HG02610 (cell line): ENCODE measurements at regions not wholly inside any gene's neighbourhood (a gene's known extent, or its start where the extent isn't known, plus 50 kb on each side); places are given as distances from the start of the nearest gene placed in this dataset.

Experiments used
- ATAC-seq: cut with Tn5 transposase; IDR thresholded peaks from one replicate; pipeline ENCODE4 v1.9.1; 2021; ENCODE audit warnings: mild to moderate bottlenecking, moderate library complexity; ENCODE audit not compliant: unreplicated experiment

GRCh38 chr10:83233691-83234090 is 905.6 kb upstream of the GHITM start:
- ATAC-seq: no peak

GRCh38 chr10:83248106-83248631 is 891.1 kb upstream of the GHITM start:
- no peak for ATAC-seq

DNA sequence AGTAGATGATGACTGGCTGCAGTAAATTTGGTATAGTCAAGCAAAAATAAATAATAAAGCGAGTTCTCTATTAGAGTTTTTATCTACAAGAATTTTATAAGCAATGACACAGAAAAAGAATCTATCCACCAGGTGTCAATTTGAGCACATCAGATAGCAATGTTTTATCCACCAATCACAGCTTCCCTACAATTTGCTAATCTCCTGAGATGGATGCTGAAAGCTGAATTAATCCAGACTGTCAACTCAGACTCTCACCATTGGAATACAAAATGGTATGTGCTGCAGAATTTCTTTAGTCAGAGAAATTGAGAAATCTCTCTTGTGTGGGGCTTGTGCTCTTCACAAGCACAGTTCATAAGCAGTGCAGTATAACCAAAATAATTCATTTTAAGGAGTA is 888.9 kb upstream of the GHITM start:
- ATAC-seq: no peak

DNA sequence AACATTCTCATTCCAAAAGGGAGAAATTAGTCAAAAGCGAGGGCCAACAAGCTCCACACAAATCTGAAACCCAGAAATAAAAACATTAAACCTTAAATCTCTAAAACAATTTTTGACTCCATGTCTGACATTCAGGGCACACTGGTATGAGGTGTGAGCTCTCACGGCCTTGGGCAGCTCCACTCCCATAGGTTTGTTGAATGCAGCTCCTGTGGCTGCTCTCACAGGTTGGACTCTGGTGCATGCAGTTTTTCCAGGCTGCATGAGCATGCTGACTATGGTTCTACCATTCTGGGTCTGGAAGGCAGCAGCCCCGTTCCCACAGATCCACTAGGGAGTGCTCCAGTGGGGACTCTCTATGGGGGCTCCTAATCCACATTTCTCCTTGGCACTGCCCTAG is 887.1 kb upstream of the GHITM start:
- no peak for ATAC-seq

GRCh38 chr10:83252596-83252995 is 886.7 kb upstream of the GHITM start:
- no peak for ATAC-seq

DNA sequence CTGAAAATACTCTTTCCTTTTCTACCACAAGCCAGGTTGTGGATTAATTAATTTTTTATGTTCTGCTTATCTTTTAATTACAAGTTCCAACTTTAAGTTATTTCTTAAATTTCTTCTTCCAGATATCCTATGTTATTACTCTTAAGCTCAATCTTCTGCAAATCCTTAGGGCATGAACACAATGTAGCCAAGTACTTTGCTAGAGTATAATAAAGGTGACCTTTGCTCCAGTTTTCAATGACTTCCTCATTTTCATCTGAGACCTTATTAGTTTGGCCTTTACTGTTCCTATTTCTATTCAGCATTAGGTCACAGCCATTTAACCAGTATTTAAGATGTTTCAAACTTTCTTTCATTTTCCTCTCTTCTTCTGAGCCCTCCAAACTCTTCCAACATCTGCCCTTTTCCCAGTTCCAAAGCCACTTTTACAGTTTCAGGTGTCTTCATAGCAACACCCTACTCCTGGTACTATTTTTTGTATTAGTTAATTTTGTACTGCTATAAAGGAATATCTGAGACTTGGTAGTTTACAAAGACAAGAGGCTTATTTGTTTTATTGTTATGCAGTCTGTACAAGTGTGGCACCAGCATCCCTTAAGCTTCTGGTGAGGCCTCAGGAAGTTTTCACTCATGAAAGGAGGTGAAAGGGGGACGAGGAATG is 886.2 kb upstream of the GHITM start:
- no peak for ATAC-seq

DNA sequence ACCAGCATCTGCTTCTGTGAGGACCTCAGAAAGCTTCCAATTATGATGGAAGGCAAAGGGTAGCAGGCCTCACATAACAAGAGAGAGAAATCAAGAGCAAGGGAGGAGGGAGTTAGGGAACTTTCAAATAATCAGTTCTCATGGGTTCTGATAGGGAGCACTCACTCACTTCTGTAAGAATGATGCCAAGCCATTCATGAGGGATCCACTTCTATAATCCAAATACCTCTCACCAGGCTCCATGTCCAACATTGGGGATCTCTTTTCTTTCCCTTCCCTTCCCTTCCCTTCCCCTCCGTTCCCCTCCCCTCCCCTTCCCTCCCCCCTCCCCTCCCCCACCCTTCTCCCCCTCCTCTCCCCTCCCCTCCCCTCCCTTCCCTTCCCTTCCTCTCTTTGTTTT is 884.6 kb upstream of the GHITM start:
- no peak for ATAC-seq

DNA sequence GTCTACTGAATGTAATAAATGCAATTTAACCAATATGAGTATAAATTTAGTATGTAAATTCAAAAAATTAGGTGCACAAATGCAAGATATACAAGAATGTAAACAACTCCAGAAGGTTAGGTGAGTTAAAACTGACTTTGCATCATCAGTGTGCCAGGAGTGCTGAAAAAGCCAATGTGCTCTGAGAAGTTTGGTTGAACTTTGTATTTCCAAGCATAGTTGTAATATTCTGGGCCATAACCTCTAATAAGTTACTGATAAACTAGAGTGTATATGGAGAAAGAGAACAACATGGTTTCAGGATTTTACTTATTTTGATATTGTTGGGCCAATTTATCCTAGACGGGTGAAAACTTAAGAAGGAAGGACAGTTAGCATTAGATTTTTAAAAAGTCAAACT is 876.9 kb upstream of the GHITM start:
- ATAC-seq: no peak

DNA sequence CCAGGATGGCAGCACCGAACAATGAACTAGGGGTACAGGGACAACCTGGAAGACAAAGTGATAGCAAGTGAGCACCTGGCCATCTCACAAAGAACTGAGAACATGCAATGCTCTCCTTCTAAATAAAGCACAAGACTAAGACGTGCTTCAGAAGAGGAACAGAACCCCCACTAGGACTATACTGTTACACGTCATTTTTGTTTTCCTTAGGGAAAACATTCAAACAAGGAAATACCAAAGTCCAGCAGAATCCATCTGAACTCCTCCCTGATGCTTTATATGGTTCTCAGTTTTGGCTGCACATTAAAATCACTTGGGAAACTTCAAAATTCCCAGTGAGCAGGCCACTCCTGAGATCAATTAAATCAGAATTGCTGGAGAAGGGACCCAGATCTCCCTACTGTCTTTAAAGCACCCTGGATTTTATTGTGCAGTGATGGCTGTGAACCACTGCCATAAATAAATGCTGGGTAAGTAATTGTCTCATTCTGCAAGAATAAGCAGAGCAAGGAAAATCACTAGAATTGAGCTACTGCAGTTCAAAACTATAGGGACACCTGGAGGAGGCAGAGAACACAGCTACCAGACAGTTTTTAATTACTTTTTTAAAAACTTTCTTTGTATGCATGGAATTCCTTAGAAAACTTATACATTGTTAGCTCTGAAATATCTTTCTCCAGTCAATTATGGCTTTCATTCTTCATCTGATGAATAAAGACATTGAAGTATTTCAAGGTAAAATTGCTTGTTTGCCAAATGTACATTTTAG is 866.5 kb upstream of the GHITM start:
- ATAC-seq: no peak

DNA sequence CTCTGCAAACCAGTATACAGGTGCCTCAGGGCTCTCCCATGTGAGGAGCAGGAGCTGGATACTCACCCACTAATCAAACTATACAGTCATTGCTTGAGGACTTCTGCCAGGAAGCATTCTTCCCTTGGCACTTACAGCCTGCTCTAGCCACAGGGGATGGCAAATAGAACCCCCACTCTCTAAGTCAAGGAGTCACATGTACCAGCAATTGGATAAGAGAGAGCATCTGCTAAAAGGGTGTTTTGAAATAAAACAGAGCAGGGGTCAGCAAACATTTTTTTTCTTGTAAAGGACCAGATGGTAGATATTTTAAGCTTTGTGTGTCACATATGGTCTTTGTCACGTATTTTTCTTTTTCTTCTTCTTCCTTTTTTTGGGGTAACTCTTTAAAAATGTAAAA is 865.2 kb upstream of the GHITM start:
- ATAC-seq: no peak

DNA sequence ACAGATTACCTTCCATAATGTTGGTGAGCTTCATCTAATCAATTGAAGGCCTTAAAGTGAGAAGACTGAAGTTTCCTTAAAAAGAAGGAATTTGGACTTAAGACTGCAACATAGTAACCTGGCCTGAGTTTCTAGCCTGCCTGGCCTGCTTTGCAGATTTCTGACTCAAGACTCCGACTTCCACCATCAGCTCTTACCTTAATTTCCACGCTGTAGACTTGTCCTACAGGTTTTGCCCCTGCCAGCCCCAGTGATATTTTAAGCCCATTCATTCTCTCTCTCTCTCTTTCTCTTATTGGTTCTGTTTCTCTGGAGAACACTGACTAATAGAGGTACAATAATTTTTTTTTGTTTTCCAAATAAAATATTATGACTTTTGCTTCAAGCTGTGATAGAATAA is 862.3 kb upstream of the GHITM start:
- ATAC-seq: no peak

- ATAC-seq: no peak
Observed at GRCh38 chr10:83283151-83283550, 856.2 kb upstream of the GHITM start.

GRCh38 chr10:83287374-83287773 is 851.9 kb upstream of the GHITM start:
- ATAC-seq: no peak

- no peak for ATAC-seq
Observed at GRCh38 chr10:83289373-83289772, 849.9 kb upstream of the GHITM start.

DNA sequence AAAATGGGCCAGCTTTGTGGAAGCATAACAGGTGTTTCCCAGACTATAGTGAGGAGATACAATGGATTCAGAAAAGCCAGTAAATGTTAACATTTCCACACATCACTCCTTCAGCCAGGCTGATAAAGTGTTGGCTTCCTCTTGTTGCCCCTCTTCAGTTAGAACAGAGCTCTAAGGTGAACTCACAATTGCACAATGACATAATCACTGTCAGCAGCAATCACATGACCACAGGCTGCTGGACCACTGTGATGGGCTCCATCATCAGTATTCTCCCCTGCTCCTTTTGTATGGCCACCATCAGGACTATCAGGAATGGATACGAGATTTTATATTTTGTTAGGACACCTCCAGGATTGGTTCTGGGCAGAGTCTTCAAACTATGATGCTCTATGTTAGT is 849.4 kb upstream of the GHITM start:
- no peak for ATAC-seq

DNA sequence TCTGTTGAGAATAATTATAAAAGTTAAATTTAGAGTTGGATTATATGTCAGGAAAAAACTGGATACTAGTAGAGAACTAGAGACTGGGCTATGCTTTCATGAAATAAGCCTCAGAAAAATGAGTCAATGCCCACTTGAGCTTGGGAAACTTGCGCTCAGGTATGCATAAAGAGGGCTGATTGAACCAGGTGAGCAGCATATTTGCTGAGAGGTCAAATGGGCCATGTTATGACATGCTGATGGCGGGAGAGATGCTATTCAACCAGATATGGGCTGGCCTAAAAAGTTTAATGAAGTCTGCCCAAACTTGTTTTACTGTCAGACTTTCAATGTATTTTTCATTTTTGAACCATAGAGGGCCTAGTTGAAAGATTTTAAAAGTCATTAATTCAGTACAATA is 837.6 kb upstream of the GHITM start:
- no peak for ATAC-seq

- ATAC-seq: no peak
Observed at GRCh38 chr10:83302623-83303022, 836.7 kb upstream of the GHITM start.

DNA sequence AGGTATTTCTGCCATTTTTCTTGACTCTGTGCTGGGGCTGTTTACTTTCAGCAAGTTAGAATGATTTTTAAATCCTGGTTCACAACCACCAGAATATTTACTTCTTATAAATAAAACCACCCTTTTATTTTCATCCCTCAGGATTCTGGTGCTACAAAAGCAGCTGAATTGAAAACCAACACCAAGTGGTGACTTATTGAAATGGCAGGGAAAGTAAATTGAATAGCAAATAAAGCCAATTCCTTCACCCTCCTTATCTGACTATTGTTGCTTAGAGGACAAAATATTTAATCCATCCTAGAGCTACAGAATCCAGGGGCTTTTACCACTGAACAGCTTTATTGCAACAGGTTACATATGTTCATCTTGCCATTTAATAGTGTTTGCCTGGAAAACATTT is 828.6 kb upstream of the GHITM start:
- ATAC-seq: no peak

- no peak for ATAC-seq
Observed at GRCh38 chr10:83312570-83312969, 826.7 kb upstream of the GHITM start.

- ATAC-seq: no peak
Observed at GRCh38 chr10:83332690-83333089, 806.6 kb upstream of the GHITM start.

GRCh38 chr10:83333566-83333965 is 805.7 kb upstream of the GHITM start:
- no peak for ATAC-seq

DNA sequence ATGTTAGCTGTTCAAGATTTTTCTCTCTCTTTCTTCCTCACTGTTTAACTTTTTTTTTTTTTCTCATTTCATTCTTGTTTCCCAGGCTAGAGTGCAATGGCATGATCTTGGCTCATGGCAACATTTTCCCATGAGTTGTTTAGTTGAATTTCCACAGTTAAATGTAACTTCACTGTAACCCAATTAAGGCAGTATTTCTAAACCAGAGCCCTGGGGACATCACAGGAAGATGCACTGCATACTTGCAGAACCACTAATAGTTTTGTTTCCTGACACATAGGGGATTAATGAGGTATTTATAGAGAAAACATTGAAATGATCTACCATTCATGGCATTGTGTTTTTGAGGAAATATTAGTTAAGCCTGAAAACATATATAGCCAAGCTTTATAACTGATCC is 795.6 kb upstream of the GHITM start:
- ATAC-seq: no peak
